MM.1S (cell line): ENCODE measurements at regions not wholly inside any gene's neighbourhood (a gene's known extent, or its start where the extent isn't known, plus 50 kb on each side); places are given as distances from the start of the nearest gene placed in this dataset.
A peak's percentile ranks its signal among the peaks of the same experiment; 100 is the strongest.

Experiments used
- DNase-seq: peaks from one replicate; pipeline ENCODE4 v3.0.0-alpha.2; 2015
- H2AFZ ChIP-seq: fragments of 300-600 bp; sonication (generic); 2 replicates; pipeline ENCODE4 v1.6.0; 2016; ENCODE audit warnings: antibody characterized with exemption, low read length
- H3F3A ChIP-seq: fragments of 300-600 bp; sonication (generic); 2 replicates; pipeline ENCODE4 v1.6.1; 2016; ENCODE audit warnings: mild to moderate bottlenecking, antibody characterized with exemption, low read length, moderate library complexity, mixed read lengths; ENCODE audit not compliant: insufficient read depth
- H3K27ac ChIP-seq: fragments of 300-600 bp; sonication (generic); 2 replicates; pipeline ENCODE4 v1.5.1; 2016; ENCODE audit warnings: mild to moderate bottlenecking, low read length
- H3K27me3 ChIP-seq: fragments of 300-600 bp; sonication (generic); replicated peaks from 2 replicates; pipeline ENCODE4 v1.6.0; 2016; ENCODE audit warnings: low read length; ENCODE audit not compliant: insufficient read depth
- H3K36me3 ChIP-seq: fragments of 300-600 bp; sonication (generic); replicated peaks from 2 replicates; pipeline ENCODE4 v1.6.1; 2016; ENCODE audit warnings: mild to moderate bottlenecking, low read length, mixed read lengths; ENCODE audit not compliant: insufficient read depth
- H3K4me1 ChIP-seq: fragments of 300-600 bp; sonication (generic); 2 replicates; pipeline ENCODE4 v1.6.1; 2016; ENCODE audit warnings: low read length, mixed read lengths
- H3K4me2 ChIP-seq: fragments of 300-600 bp; sonication (generic); 2 replicates; pipeline ENCODE4 v1.6.0; 2016; ENCODE audit warnings: low read depth, low read length
- H3K4me3 ChIP-seq: fragments of 300-600 bp; sonication (generic); 2 replicates; pipeline ENCODE4 v1.5.1; 2016; ENCODE audit warnings: low read length, mixed read lengths
- H3K79me2 ChIP-seq: fragments of 300-600 bp; sonication (generic); 2 replicates; pipeline ENCODE4 v1.6.1; 2016; ENCODE audit warnings: mixed run types, low read length, mixed read lengths
- H3K9ac ChIP-seq: fragments of 300-600 bp; sonication (generic); 2 replicates; pipeline ENCODE4 v1.6.1; 2016; ENCODE audit warnings: low read length, mixed read lengths
- H3K9me2 ChIP-seq: fragments of 300-600 bp; sonication (generic); replicated peaks from 2 replicates; pipeline ENCODE4 v1.6.1; 2016; ENCODE audit warnings: mild to moderate bottlenecking, low read length, mixed read lengths; ENCODE audit not compliant: insufficient read depth
- H3K9me3 ChIP-seq: fragments of 300-600 bp; sonication (generic); replicated peaks from 2 replicates; pipeline ENCODE4 v1.6.1; 2016; ENCODE audit warnings: mild to moderate bottlenecking, low read length, mixed read lengths; ENCODE audit not compliant: insufficient read depth
- H4K20me1 ChIP-seq: fragments of 300-600 bp; sonication (generic); 2 replicates; pipeline ENCODE4 v1.6.1; 2016; ENCODE audit warnings: mild to moderate bottlenecking, low read length, moderate library complexity, mixed read lengths; ENCODE audit not compliant: insufficient read depth
- CTCF ChIP-seq: fragments of 300-600 bp; sonication (generic); IDR thresholded peaks from 2 replicates; pipeline ENCODE4 v1.5.1; 2016; ENCODE audit warnings: antibody characterized with exemption, low read length, mixed read lengths
- EZH2 ChIP-seq: fragments of 300-600 bp; sonication (generic); optimal IDR thresholded peaks from 2 replicates; pipeline ENCODE3; 2017; ENCODE audit warnings: low read depth, mild to moderate bottlenecking, antibody characterized with exemption, low read length, mixed read lengths
- EZH2phosphoT487 ChIP-seq: fragments of 300-600 bp; sonication (generic); IDR thresholded peaks from 2 replicates; pipeline ENCODE4 v1.6.1; 2018; ENCODE audit warnings: antibody characterized with exemption, low read length

GRCh38 chr7:142477079-142477651 lies 219.3 kb upstream of the PRSS58 start:
- Histone ChIP-seq H3K9me3 (no peaks in the 10 kb centered on the region), H3K79me2 (no peaks in the 10 kb centered on the region), H3K27ac (no peak overlapping the region), H3K9me2 (no peaks in the 10 kb centered on the region), H3K36me3 (no peaks in the 10 kb centered on the region), H3K4me2 (0 out of 2 replicates have a peak overlapping the region, but pooled peaks have one; percentile 12), H3K4me3 (no peak overlapping the region), H3K27me3 (no peaks in the 10 kb centered on the region), H3K9ac (no peak overlapping the region), H2AFZ (peak overlapping the region; percentile 28; the same call in 1 of the 2 replicates), H3K4me1 (peaks cover 48% of the 10 kb centered on the region), H3F3A (peaks cover 13% of the 10 kb centered on the region; the same call in 1 of the 2 replicates), H4K20me1 (no peaks in the 10 kb centered on the region)
- peak; percentile 38 for DNase-seq
- no peak for TF ChIP-seq EZH2phosphoT487
- no peak for TF ChIP-seq EZH2
- TF ChIP-seq CTCF, result no peak

- H3K79me2 ChIP-seq, result no peaks in the 10 kb centered on the region
- H3K4me1 ChIP-seq, result peaks cover 37% of the 10 kb centered on the region
- peaks cover 10% of the 10 kb centered on the region; the same call in 1 of the 2 replicates for H3F3A ChIP-seq
- H3K9ac ChIP-seq, result no peak overlapping the region
- TF ChIP-seq CTCF (no peak), EZH2 (no peak), EZH2phosphoT487 (no peak)
- no peak overlapping the region for H3K4me3 ChIP-seq
- no peaks in the 10 kb centered on the region for H4K20me1 ChIP-seq
- no peaks in the 10 kb centered on the region for H3K36me3 ChIP-seq
- H3K9me3 ChIP-seq, result no peaks in the 10 kb centered on the region
- H3K9me2 ChIP-seq, result no peaks in the 10 kb centered on the region
- H3K27me3 ChIP-seq, result no peaks in the 10 kb centered on the region
- no peak overlapping the region for H3K27ac ChIP-seq
- H2AFZ ChIP-seq, result no peak overlapping the region
- DNase-seq, result no peak
- H3K4me2 ChIP-seq, result no peak overlapping the region
Observed at GRCh38 chr7:142476077-142476476, 218.2 kb upstream of the PRSS58 start.

GRCh38 chr7:142471820-142472219 lies 214.0 kb upstream of the PRSS58 start:
- no peak for DNase-seq
- Histone ChIP-seq H3K9ac (no peak overlapping the region), H2AFZ (no peak overlapping the region), H3K27me3 (no peaks in the 10 kb centered on the region), H3K27ac (no peak overlapping the region), H4K20me1 (no peaks in the 10 kb centered on the region), H3K9me2 (no peaks in the 10 kb centered on the region), H3F3A (peaks cover 8% of the 10 kb centered on the region; the same call in 1 of the 2 replicates), H3K4me3 (no peak overlapping the region), H3K9me3 (no peaks in the 10 kb centered on the region), H3K4me2 (no peak overlapping the region), H3K4me1 (peaks cover 16% of the 10 kb centered on the region), H3K79me2 (no peaks in the 10 kb centered on the region), H3K36me3 (no peaks in the 10 kb centered on the region)
- TF ChIP-seq CTCF (no peak), EZH2phosphoT487 (no peak), EZH2 (no peak)
